Large intestine (tissue), 3 donors: ENCODE measurements at regions not wholly inside any gene's neighbourhood (a gene's known extent, or its start where the extent isn't known, plus 50 kb on each side); places are given as distances from the start of the nearest gene placed in this dataset.

ENCODE experiments used
- DNase-seq, 2 donors: peaks; one replicate each; pipeline versions ENCODE4 v3.0.0 to v3.0.0-alpha.2; 2013
- H3K27ac ChIP-seq: one replicate; pipeline ENCODE4 v1.5.1; 2013; ENCODE audit warnings: low read length
- H3K27me3 ChIP-seq: 2 replicates; pipeline ENCODE4 v1.6.1; 2013; ENCODE audit warnings: low read length; ENCODE audit not compliant: control insufficient read depth, insufficient read depth
- H3K36me3 ChIP-seq: 2 replicates; pipeline ENCODE4 v1.6.1; 2013; ENCODE audit warnings: low read length; ENCODE audit not compliant: control insufficient read depth, insufficient read depth
- H3K4me1 ChIP-seq: one replicate; pipeline ENCODE4 v1.6.1; 2013; ENCODE audit warnings: low read length; ENCODE audit not compliant: control insufficient read depth, insufficient read depth
- H3K4me3 ChIP-seq: one replicate; pipeline ENCODE4 v1.5.1; 2013; ENCODE audit warnings: low read length
- H3K9me3 ChIP-seq: one replicate; pipeline ENCODE4 v1.6.1; 2013; ENCODE audit warnings: mild to moderate bottlenecking, low read depth, low read length, moderate library complexity; ENCODE audit not compliant: control insufficient read depth
- WGBS: methylation state at CpG from one replicate; pipeline ENCODE4 v1.1.5; 2013; ENCODE audit warnings: low lambda C conversion rate; ENCODE audit not compliant: insufficient coverage; 5-methylcytosine and 5-hydroxymethylcytosine counted together

DNA sequence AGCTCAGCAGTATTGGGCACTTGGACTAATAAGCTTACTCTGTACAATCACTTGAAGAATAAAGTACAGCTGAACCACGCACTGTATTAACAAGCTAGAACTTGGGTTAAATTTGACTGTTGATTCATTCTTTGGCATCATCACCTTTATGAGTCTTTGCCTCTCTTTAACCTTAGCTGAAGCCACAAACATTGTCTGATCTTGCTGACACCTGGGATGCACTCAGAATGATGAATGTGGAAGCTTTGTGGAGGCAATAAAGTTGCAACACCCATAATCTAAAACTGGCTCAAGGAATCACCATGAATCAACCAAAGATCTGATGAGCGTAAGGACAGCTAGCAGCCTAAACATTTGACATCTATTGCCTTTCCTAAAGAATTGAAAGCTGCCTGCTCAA is 590.6 kb upstream of the SOX9 start:
- no CpG with 5 or more reads among the region's 2 CpGs for WGBS
- Histone ChIP-seq H3K4me1 (no peaks in the 10 kb centered on the region), H3K9me3 (no peaks in the 10 kb centered on the region), H3K27me3 (no peaks in the 10 kb centered on the region), H3K4me3 (no peak overlapping the region), H3K27ac (no peak overlapping the region), H3K36me3 (no peaks in the 10 kb centered on the region)
- no peak for DNase-seq

DNA sequence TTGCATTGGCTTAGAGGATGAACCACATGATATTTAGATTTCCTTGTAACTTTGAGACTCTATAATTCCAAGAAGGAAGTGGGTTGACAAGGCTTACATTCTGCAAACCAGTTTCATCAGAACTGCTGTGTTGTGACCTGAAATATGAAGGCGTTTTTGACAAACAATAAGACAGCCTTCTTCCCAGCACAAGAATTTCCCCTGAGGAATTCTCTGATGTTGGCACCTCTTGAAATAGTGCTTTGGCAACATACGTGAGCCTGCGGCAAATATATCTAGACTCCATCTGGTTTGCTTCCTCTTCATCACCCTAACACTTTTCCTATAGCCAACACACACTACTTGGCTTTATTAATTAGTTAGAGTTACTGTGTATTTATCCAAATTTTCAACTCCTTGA is 585.5 kb upstream of the SOX9 start:
- DNase-seq: no peak
- Histone ChIP-seq H3K27me3 (no peaks in the 10 kb centered on the region), H3K4me3 (no peak overlapping the region), H3K36me3 (no peaks in the 10 kb centered on the region), H3K4me1 (no peaks in the 10 kb centered on the region), H3K9me3 (no peaks in the 10 kb centered on the region), H3K27ac (no peak overlapping the region)
- WGBS: 80% methylated on average over 1 of the region's 3 CpGs

DNA sequence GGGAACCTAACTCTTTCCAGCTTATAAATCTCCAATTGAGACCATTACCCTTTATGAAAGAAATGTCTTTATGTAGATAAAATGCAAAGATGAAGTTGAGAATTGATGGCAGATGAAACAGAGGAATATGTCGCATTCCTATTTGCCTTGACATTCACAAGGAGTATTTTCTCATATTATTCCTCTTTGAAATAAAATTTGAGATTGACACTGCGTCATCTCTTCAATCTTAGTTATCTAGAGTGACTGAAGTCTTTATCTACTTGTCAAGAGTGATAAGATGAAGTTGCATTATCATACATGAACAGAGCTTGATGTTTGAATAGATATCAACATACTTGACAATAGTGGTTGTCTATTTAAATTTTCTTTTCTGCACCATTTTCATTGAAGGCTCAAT is 574.4 kb upstream of the SOX9 start:
- Histone ChIP-seq H3K4me1 (no peaks in the 10 kb centered on the region), H3K36me3 (no peaks in the 10 kb centered on the region), H3K4me3 (no peak overlapping the region), H3K9me3 (no peaks in the 10 kb centered on the region), H3K27me3 (no peaks in the 10 kb centered on the region), H3K27ac (no peak overlapping the region)
- DNase-seq: no peak
- no CpG with 5 or more reads among the region's 2 CpGs for whole genome bisulfite sequencing

DNA sequence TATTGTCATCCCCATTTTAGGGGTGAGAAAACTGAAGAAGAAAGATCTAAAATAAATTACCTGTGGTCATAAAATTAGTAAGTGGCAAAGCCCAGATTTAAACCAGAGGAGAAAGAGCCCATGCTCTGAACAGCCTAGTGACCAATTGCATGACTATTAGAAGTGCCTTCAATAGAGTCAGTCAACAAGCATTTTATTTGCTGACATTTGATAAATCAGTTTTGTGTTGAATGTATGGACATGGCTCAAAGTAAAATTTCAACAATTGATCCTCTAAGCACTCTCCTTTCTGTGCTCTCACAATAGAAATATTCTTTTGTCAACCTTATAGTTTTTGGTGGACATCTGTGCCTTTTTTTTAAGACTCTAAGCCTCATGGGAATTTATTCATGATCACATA is 572.9 kb upstream of the SOX9 start:
- no peaks in the 10 kb centered on the region for H3K36me3 ChIP-seq
- H3K27me3 ChIP-seq: no peaks in the 10 kb centered on the region
- DNase-seq: no peak
- H3K27ac ChIP-seq: no peak overlapping the region
- H3K4me3 ChIP-seq: no peak overlapping the region
- H3K9me3 ChIP-seq: no peaks in the 10 kb centered on the region
- H3K4me1 ChIP-seq: no peaks in the 10 kb centered on the region

DNA sequence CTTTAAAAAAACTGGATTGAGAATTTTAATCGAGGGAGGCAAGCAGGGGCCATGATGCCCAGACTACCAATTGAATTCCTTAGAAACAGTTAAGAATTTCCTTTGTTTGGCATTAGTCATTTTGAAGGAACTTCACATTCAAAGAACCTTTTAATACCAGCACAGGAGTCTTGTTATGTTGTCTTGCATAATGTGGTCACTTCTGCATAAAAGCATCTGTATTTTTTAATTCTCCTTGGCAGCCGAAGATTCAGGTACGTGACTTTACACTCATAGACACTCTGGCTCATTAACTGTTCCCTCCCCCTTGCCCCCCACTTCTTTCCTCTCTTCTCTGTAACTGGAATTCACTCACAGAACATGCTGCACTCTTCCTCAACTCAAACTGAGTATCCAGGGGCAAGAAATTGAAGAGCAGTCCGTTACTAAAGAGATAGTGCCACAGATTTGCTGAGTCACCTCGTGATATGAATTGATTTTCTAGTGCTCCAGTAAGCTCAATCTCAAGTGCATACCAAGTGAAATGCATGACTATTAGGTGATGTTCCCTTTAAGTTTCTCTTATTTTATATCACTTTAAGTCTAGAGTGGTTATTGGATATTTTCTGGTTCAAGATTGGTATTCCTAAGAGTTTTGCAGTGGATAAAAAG is 572.2 kb upstream of the SOX9 start:
- WGBS: 100% methylated on average over 1 of the region's 5 CpGs
- H3K27me3 ChIP-seq: no peaks in the 10 kb centered on the region
- no peaks in the 10 kb centered on the region for H3K4me1 ChIP-seq
- H3K4me3 ChIP-seq: no peak overlapping the region
- H3K27ac ChIP-seq: no peak overlapping the region
- no peak for DNase-seq
- no peaks in the 10 kb centered on the region for H3K9me3 ChIP-seq
- no peaks in the 10 kb centered on the region for H3K36me3 ChIP-seq

DNA sequence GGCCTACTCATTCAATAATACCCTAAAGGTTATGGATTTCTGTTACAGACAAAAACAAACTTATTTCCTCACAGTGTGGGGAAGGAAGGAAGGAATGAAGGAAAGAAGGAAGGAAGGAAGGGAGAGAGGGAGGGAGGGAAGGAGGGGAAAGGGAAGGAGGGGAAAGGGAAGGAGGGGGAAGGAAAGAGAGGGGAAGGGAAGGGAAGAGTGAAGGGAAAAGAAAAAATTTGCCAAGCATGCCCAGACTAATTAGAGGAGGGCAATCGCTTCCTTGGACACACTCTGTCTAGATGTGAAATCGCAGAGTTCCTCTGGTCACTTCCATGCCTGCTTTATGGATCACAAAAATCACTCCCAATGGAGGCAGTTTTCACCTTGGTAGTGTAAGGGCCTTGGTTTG is 570.1 kb upstream of the SOX9 start:
- DNase-seq: no peak
- Histone ChIP-seq H3K27ac (no peak overlapping the region), H3K36me3 (no peaks in the 10 kb centered on the region), H3K4me3 (no peak overlapping the region), H3K4me1 (no peaks in the 10 kb centered on the region), H3K27me3 (no peaks in the 10 kb centered on the region), H3K9me3 (no peaks in the 10 kb centered on the region)
- WGBS: 100% methylated on average over 1 of the region's 2 CpGs

DNA sequence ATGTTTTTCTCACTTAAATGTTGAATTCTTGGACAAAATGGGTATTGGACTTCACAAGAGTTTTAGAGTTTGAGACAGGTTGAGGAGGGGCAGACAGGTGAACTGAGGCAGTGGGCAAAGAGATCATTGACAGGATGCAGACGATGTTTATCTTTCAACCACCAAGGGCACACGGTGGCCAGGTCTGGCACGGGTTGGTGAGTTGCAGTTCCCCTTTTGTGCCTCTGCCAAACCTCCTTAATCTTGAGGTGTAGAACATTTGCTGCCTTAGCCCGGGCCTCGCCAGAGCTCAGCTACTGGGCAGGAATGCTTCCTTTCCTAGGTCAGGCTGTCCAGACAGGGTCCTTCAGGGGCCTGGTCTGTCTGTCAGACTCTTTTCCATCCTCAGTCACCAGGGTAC is 567.4 kb upstream of the SOX9 start:
- H3K4me3 ChIP-seq: no peak overlapping the region
- H3K27me3 ChIP-seq: no peaks in the 10 kb centered on the region
- no CpG with 5 or more reads among the region's 5 CpGs for WGBS
- no peaks in the 10 kb centered on the region for H3K9me3 ChIP-seq
- DNase-seq: no peak
- no peak overlapping the region for H3K27ac ChIP-seq
- no peaks in the 10 kb centered on the region for H3K4me1 ChIP-seq
- no peaks in the 10 kb centered on the region for H3K36me3 ChIP-seq

DNA sequence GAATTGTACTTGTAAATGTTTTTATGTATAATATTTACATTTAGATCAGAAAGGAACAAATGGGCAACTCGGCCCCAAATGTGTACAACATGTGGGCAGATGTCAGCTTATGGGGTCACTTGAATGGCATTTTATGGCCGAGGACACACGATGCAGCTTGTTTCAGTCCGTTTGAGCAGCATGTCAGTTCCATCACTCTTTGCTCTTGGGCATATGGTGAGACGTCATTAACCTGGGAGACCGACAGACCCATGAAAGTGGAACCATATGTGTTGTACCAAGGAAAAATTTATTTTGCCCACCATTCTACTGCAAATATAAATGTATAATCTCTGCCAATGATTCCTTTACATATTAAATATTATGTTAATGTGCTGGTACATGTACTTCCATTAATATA is 561.9 kb upstream of the SOX9 start:
- Histone ChIP-seq H3K4me3 (no peak overlapping the region), H3K27me3 (no peaks in the 10 kb centered on the region), H3K36me3 (no peaks in the 10 kb centered on the region), H3K27ac (no peak overlapping the region), H3K4me1 (no peaks in the 10 kb centered on the region), H3K9me3 (no peaks in the 10 kb centered on the region)
- no peak for DNase-seq
- WGBS: 100% methylated on average over 1 of the region's 6 CpGs

DNA sequence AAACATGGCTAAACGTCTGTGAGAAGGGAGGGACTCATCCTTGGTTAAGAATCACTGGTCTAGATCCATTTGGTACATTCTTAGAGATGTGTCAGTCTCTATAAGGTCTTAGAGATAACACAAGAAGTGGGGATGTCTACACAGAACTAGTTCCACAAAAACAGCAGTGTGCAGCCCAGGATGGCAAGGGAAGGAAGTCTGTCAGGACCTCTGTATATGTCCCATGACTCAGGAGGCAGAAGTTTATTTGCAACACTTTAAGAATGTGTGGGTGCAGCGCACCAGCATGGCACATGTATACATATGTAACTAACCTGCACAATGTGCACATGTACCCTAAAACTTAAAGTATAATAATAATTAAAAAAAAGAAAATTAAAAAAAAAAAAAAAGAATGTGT is 548.5 kb upstream of the SOX9 start:
- WGBS: 100% methylated on average over 1 of the region's 2 CpGs
- no peak overlapping the region for H3K4me3 ChIP-seq
- no peaks in the 10 kb centered on the region for H3K9me3 ChIP-seq
- H3K27me3 ChIP-seq: no peaks in the 10 kb centered on the region
- H3K4me1 ChIP-seq: no peaks in the 10 kb centered on the region
- H3K36me3 ChIP-seq: no peaks in the 10 kb centered on the region
- no peak for DNase-seq
- no peak overlapping the region for H3K27ac ChIP-seq

DNA sequence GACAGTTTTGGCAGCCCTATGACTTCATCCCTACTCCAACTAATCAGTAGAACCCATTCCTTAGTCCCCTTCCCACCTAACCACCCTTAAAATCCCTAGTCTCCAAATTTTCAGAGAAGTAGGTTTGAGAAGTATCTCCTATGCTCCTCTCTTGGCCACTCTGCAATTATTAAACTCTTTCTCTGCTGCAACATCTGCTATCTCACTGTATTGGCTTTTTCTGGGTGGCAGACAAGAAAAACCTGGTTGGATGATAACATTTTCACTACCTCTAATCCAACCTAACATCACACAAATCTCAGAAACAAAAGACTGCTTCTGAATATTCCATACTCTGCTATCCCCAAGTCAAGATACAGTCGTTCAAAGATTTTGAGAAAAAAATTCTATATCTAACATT is 542.4 kb upstream of the SOX9 start:
- no CpG with 5 or more reads among the region's 1 CpG for WGBS
- DNase-seq: no peak
- Histone ChIP-seq H3K36me3 (no peaks in the 10 kb centered on the region), H3K4me1 (no peaks in the 10 kb centered on the region), H3K27ac (no peak overlapping the region), H3K27me3 (no peaks in the 10 kb centered on the region), H3K9me3 (peaks cover 6% of the 10 kb centered on the region), H3K4me3 (no peak overlapping the region)

DNA sequence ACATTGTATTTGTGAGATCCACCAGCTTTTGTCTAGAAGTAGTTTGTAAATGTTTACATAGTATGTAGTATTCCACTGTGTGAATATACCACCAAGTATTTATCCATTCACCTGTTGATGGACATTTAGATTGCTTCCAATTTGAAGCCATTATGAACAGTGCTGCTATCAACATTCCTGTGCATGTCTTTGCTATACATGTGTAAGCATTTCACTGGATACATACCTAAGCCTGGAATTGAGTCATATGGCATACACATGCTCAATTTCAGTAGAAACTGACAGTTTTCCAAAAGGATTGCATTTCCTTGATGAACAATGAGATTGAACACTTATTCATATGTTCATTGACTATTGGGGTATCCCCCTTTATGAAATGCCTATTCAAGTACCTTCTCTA is 540.6 kb upstream of the SOX9 start:
- H3K4me3 ChIP-seq: no peak overlapping the region
- peaks cover 6% of the 10 kb centered on the region for H3K9me3 ChIP-seq
- H3K27ac ChIP-seq: no peak overlapping the region
- DNase-seq: no peak
- no peaks in the 10 kb centered on the region for H3K36me3 ChIP-seq
- H3K27me3 ChIP-seq: no peaks in the 10 kb centered on the region
- H3K4me1 ChIP-seq: no peaks in the 10 kb centered on the region
